GM19043 (cell line): ENCODE measurements at regions not wholly inside any gene's neighbourhood (a gene's known extent, or its start where the extent isn't known, plus 50 kb on each side); places are given as distances from the start of the nearest gene placed in this dataset.

Experiments used
- ATAC-seq: cut with Tn5 transposase; IDR thresholded peaks from one replicate; pipeline ENCODE4 v1.9.1; 2021; ENCODE audit warnings: low read depth; ENCODE audit not compliant: unreplicated experiment

- no peak for ATAC-seq
Observed at GRCh38 chr14:31992011-31992447, 85.1 kb upstream of the ARHGAP5 start.

- no peak for ATAC-seq
Observed at GRCh38 chr14:31993521-31993951, 83.6 kb upstream of the ARHGAP5 start.

GRCh38 chr14:31994391-31995033, 82.6 kb upstream of the ARHGAP5 start:
- ATAC-seq, result no peak

GRCh38 chr14:32003585-32003984, 73.5 kb upstream of the ARHGAP5 start:
- ATAC-seq, result no peak

GRCh38 chr14:32004300-32004699, 72.8 kb upstream of the ARHGAP5 start:
- no peak for ATAC-seq

GRCh38 chr14:32005628-32006027, 71.5 kb upstream of the ARHGAP5 start:
- ATAC-seq, result no peak

GRCh38 chr14:32006263-32007110, 70.6 kb upstream of the ARHGAP5 start:
- ATAC-seq, result no peak

GRCh38 chr14:32007755-32008362, 69.2 kb upstream of the ARHGAP5 start:
- ATAC-seq, result no peak

- ATAC-seq, result no peak
Observed at GRCh38 chr14:32008602-32009193, 68.4 kb upstream of the ARHGAP5 start.

GRCh38 chr14:32009221-32009975, 67.7 kb upstream of the ARHGAP5 start:
- no peak for ATAC-seq

- ATAC-seq, result no peak
Observed at GRCh38 chr14:32009976-32010581, 67.0 kb upstream of the ARHGAP5 start.

- ATAC-seq, result no peak
Observed at GRCh38 chr14:32010604-32011125, 66.4 kb upstream of the ARHGAP5 start.

GRCh38 chr14:32011225-32011624, 65.9 kb upstream of the ARHGAP5 start:
- no peak for ATAC-seq

GRCh38 chr14:32012062-32012461, 65.0 kb upstream of the ARHGAP5 start:
- ATAC-seq, result no peak

- ATAC-seq, result no peak
Observed at GRCh38 chr14:32012571-32012970, 64.5 kb upstream of the ARHGAP5 start.

GRCh38 chr14:32013083-32013482, 64.0 kb upstream of the ARHGAP5 start:
- no peak for ATAC-seq

GRCh38 chr14:32014057-32014456, 63.0 kb upstream of the ARHGAP5 start:
- no peak for ATAC-seq

- ATAC-seq, result no peak
Observed at GRCh38 chr14:32014498-32014897, 62.6 kb upstream of the ARHGAP5 start.

- ATAC-seq, result no peak
Observed at GRCh38 chr14:32015166-32015565, 61.9 kb upstream of the ARHGAP5 start.

GRCh38 chr14:32017587-32017986, 59.5 kb upstream of the ARHGAP5 start:
- no peak for ATAC-seq
